PFSK-1 (cell line): ENCODE measurements at regions not wholly inside any gene's neighbourhood (a gene's known extent, or its start where the extent isn't known, plus 50 kb on each side); places are given as distances from the start of the nearest gene placed in this dataset.

Experiments used
- FOXP2 ChIP-seq: optimal IDR thresholded peaks from 2 replicates; pipeline ENCODE3; 2011; ENCODE audit warnings: borderline replicate concordance, control low read depth, inconsistent platforms; ENCODE audit not compliant: insufficient read depth; ENCODE audit errors: extremely low read length, extremely low read depth
- POLR2AphosphoS5 ChIP-seq: IDR thresholded peaks from 2 replicates; pipeline ENCODE4 v1.6.1; 2012; ENCODE audit warnings: low read depth, mild to moderate bottlenecking, control low read depth, low read length, moderate library complexity
- REST ChIP-seq, 2 experiments: IDR thresholded peaks; 2 replicates each; pipeline versions ENCODE4 v1.6.1 to v1.8.0; 2011 to 2012; ENCODE audit warnings: low read depth in 2 of 2, low read length in 2 of 2, control low read depth in 1 of 2, inconsistent platforms in 1 of 2, mild to moderate bottlenecking in 1 of 2, moderate library complexity in 1 of 2; ENCODE audit not compliant: insufficient read depth in 1 of 2
- SIN3A ChIP-seq: IDR thresholded peaks from 2 replicates; pipeline ENCODE4 v1.6.1; 2012; ENCODE audit warnings: mild to moderate bottlenecking, low read length, moderate library complexity, borderline replicate concordance; ENCODE audit not compliant: insufficient read depth
- TAF1 ChIP-seq: IDR thresholded peaks from 2 replicates; pipeline ENCODE4 v1.6.1; 2012; ENCODE audit warnings: low read length, control low read depth, borderline replicate concordance; ENCODE audit not compliant: insufficient read depth

GRCh38 chr20:17872959-17873358, 95.6 kb downstream of the SNX5 start:
- TF ChIP-seq REST (IDR thresholded peaks at IDR 0.05; ENCODE audit: insufficient read depth in 1 of 2, low read depth in 2 of 2, low read length in 2 of 2) (no peak), SIN3A (no peak), POLR2AphosphoS5 (no peak), TAF1 (no peak), FOXP2 (no peak)

DNA sequence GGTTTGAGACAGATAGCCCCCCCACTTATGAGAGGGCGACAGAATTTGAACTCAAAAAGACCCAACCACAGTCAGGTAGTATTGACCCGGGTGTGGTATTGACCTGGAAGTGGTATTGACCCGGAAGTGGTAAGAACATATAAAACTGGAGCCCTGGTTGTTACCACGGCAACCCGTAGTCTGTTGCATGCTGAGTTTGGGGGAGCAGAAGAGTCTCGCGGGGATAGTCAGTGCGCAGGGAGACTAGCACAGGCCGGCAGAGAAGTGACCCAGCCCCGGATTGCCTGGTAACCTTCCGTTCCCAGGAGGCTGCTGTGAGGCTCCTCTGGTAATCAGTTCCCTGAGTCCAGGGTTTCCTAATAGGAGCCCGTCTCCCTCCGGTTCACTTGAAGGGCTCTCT, 96.2 kb downstream of the SNX5 start:
- TF ChIP-seq SIN3A (no peak), FOXP2 (no peak), TAF1 (no peak), POLR2AphosphoS5 (no peak), REST (IDR thresholded peaks at IDR 0.05; ENCODE audit: insufficient read depth in 1 of 2, low read depth in 2 of 2, low read length in 2 of 2) (no peak)

GRCh38 chr20:17871886-17872285, 96.7 kb downstream of the SNX5 start:
- TF ChIP-seq SIN3A (no peak), POLR2AphosphoS5 (no peak), REST (IDR thresholded peaks at IDR 0.05; ENCODE audit: insufficient read depth in 1 of 2, low read depth in 2 of 2, low read length in 2 of 2) (no peak), TAF1 (no peak), FOXP2 (no peak)

- TF ChIP-seq REST (IDR thresholded peaks at IDR 0.05; ENCODE audit: insufficient read depth in 1 of 2, low read depth in 2 of 2, low read length in 2 of 2) = no peak
- TF ChIP-seq POLR2AphosphoS5 = no peak
- TF ChIP-seq TAF1 = no peak
- TF ChIP-seq SIN3A = no peak
- TF ChIP-seq FOXP2 = no peak
These were observed 97.4 kb downstream of the SNX5 start for GRCh38 chr20:17871181-17871580.
